ENCODE measurements at regions not wholly inside any gene's neighbourhood (a gene's known extent, or its start where the extent isn't known, plus 50 kb on each side); places are given as distances from the start of the nearest gene placed in this dataset.
"Not testable (repeated sequence)": the region's sequence is repeated elsewhere in the genome, so short reads cannot be mapped to it uniquely, and the experiment has no call there.

DNA sequence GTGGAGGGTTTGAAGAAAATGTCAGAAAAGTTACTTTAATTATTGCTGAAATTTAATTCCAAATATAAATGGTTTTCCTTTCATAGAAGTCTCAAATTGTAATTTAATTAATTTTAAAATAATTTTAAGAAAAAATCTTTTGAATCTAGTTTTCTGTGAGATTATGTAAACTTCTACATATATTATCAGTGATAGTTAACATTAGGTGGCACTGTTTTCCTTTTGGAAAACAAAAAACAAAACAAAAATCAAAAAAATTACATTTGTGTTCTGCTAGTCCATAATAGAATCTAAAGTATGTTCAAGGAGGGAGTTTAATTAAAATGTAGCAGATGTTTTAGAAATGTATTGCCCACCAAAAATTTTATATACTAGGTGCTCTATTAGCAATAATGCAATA is 1456.7 kb downstream of the REEP3 start:
- DNase-seq (ENCODE audit: low read depth, low spot score) = no peak

- no peak for DNase-seq (ENCODE audit: low read depth, low spot score)
Measured at GRCh38 chr10:64996886-64997285, 1475.7 kb downstream of the REEP3 start.

GRCh38 chr10:65010845-65011244 is 1489.6 kb downstream of the REEP3 start:
- no peak for DNase-seq (ENCODE audit: low read depth, low spot score)

DNA sequence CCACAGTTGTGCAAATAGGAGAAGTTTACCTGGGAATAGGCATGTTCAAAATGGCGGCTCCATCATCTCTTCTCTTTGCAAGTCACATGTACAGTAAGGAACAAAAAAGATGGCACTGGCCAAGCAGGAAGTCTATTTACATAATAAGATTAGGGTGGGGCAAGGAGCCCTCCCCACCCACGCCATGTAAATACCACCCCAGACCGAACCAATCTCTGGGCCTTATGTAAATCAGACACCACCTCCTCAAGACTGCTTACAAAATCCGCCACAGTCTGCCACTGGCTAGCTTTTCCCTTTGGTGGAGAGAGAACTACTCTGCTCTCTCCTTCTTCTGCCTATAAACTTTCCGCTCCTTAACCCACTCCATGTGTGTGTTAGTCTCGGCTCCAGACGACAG is 1496.3 kb downstream of the REEP3 start:
- no peak for DNase-seq (ENCODE audit: low read depth, low spot score)

- DNase-seq (ENCODE audit: low read depth, low spot score) = no peak
Measured at GRCh38 chr10:65024886-65025285, 1503.7 kb downstream of the REEP3 start.

- no peak for DNase-seq (ENCODE audit: low read depth, low spot score)
Measured at GRCh38 chr10:65030263-65030662, 1509.1 kb downstream of the REEP3 start.

DNA sequence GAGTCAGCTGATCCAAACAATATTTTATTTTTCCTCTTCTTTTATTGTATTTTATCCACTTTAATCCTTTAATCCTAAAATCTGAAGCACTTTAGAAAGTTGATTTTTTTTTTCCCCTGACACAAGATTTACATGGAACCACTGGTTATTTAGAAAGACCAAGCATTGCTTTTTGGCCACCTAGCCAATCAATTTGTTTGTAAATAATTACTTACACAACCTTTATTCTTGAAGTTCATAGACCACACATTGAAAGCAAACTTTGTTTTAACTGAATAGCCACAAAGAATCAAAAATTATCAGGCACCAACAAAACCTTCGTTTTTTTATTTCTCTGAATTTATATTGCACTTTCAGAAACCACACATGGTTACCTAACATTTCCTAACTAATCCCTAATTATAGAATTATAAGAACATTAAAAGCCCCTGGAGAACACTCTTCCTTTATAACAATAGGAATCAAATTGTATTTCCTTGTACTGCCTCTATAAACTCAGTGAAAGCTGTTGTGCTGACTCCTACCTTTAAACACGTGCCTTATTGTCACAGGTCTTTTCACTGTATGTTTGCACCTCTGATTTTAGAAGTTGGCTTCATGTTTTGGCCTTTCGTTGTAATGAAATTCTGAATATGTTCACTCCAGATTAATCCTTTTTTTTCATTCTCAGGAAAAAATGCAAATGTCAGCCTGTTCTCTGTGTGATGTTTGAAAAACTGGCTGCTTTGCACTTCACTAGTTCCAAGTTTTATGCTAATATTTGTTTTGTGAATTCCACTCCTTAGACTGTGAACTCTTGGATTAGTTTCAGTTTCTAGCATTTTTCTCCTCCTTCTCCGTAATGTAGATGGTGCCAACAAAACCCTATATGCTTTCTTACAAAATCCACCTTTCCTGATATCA is 1511.9 kb downstream of the REEP3 start:
- DNase-seq (ENCODE audit: low read depth, low spot score) = no peak

- DNase-seq (ENCODE audit: low read depth, low spot score) = no peak
Measured at GRCh38 chr10:65033957-65034356, 1512.8 kb downstream of the REEP3 start.

DNA sequence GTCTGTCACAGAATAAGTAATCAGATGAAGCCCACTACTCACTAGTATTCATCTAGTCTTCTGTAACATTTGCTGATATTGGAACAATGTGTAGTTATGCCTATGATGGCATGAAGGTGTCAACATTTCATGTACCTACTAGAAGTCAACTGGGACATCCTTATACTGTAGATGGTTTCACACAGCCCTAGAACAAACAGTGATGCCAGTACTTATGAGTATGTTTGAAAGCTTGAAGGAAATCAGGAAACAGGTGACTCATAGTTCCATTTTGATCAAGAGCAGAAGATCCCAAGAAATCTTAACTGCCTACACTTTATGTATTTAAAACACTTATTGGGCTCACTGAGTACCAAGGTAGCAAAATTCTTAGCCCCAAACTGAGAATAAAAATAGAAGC is 1519.6 kb downstream of the REEP3 start:
- DNase-seq (ENCODE audit: low read depth, low spot score) = no peak

GRCh38 chr10:65041307-65041706 is 1520.1 kb downstream of the REEP3 start:
- DNase-seq (ENCODE audit: low read depth, low spot score) = no peak

- DNase-seq (ENCODE audit: low read depth, low spot score) = no peak
Measured at GRCh38 chr10:65042496-65042895, 1521.3 kb downstream of the REEP3 start.

GRCh38 chr10:65046831-65047230 is 1525.6 kb downstream of the REEP3 start:
- DNase-seq (ENCODE audit: low read depth, low spot score) = no peak

DNA sequence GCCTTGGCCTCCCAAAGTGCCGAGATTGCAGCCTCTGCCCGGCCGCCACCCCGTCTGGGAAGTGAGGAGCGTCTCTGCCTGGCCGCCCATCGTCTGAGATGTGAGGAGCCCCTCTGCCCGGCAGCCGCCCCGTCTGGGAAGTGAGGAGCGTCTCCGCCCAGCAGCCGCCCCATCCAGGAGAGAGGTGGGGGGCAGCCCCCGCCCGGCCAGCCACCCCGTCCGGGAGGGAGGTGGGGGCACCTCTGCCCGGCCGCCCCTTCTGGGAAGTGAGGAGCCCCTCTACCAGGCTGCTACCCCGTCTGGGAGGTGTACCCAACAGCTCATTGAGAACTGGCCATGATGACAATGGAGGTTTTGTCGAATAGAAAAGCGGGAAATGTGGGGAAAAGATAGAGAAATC is 1530.9 kb downstream of the REEP3 start:
- DNase-seq (ENCODE audit: low read depth, low spot score) = not testable (repeated sequence)

DNA sequence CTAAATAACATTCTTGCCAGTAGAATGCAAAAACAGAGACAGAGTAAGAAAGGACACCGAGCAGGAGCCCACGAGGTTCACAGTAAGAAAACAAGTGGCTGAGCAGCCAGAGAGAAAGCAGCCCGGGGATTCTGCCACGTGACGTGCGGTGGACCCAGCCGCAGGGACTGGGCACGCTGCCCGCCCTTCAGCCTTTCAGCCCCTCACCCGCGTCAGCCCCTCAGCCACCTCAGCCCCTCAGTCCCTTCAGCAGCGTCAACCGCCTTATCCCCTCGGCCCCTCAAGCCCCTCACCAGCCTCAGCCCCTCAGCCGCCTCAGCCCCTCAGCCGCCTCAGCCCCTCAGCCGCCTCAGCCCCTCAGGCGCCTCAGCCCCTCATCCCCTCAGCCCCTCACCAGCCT is 1532.2 kb downstream of the REEP3 start:
- not testable (repeated sequence) for DNase-seq (ENCODE audit: low read depth, low spot score)

DNA sequence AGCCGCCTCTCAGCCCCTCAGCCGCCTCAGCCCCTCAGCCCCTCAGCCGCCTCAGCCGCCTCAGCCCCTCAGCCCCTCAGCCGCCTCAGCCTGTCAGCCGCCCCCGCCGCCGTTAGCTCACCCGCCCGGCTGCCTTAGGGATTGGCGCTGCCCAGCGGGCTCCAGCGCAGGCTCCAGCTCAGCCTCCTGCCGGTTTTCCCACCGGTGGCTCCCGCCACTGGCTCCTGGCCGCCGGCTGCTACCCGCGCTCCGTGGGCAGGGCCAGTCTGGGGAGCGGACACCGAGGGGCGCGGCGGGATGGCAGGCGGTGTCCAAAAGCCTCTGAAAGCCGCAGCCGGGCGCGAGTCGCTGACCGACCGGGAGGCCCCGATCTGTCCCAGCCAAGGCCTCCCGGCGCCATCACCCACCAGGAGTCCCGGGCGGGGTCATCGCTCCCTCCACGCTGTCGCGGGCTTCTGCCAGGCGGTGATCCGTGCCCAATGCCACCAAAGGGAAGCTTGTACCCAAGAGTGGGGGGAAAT is 1532.7 kb downstream of the REEP3 start:
- DNase-seq (ENCODE audit: low read depth, low spot score) = not testable (repeated sequence)

- not testable (repeated sequence) for DNase-seq (ENCODE audit: low read depth, low spot score)
Measured at GRCh38 chr10:65054701-65055100, 1533.5 kb downstream of the REEP3 start.

DNA sequence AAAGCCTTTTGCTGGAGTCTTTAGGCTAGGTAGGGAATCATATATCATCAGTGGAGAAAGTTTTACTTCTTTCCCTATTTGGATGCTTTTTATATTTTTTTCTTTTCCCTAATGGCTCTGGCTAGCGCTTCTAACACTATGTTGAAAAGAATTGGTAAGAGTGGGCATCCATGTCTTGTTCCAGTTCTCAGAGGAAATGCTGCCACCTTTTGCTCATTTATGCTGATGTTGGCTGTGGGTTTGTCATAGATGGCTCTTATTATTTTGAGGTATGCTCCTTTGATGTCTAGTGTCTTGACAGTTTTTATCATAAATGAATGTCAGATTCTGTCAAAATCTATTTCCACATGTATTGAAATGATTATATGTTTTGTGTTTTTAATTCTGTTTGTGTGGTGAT is 1544.1 kb downstream of the REEP3 start:
- DNase-seq (ENCODE audit: low read depth, low spot score) = no peak

DNA sequence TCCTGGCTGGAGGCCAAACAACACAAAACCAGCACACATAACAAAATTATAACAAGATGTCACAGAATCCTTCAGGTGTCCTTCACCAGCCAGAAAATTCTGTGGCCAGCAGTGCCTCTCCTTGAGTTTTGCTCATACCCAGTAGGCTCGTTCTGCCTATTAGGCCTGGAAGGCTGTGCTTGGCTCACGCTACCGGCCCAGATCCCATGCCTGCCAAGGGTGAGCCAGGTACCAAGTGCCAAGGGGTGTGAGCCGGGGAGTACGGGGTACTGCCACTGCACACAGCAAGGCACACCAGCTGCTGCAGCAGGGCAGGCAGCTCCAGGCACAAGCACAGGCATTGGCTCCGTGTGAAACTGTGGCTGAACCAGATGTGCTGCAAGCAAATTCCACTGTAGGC is 1562.0 kb downstream of the REEP3 start:
- DNase-seq (ENCODE audit: low read depth, low spot score) = no peak

DNA sequence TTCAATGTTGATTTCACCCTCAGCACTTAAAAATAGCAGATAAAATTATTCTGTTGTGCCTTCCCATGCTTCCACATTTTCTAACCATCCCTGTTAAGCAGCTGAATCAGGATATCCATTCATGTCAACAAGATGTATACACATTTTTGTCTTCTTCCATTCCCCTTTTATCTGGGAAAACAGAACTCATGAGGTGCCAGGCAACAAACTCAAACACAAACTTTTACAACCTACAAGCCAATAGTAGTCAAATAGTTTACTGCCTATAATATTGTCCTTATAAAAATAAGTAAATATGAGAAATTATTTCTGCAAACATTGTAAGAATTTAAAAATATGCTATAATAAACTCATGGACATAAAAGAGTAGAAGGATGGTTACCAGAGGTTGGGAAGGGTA is 1569.8 kb downstream of the REEP3 start:
- DNase-seq (ENCODE audit: low read depth, low spot score) = no peak

DNA sequence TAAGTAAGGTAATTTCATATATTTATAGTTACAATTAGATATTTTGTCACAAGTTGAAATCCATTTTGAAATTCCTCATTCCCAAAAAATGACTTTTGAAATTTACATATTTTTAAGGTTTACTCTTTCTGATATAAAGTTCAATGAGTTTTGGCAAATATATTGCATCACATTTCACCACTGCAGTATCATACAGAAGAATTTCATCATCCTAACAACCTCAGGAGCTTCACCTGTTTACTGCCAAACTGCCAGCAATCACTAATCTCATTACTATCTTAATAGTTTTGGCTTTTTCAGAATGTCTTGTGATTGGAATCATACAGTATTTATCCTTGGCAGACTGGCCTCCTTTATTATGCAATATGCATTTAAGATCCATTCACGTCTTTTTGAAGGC is 1578.9 kb downstream of the REEP3 start:
- DNase-seq (ENCODE audit: low read depth, low spot score) = no peak

DNA sequence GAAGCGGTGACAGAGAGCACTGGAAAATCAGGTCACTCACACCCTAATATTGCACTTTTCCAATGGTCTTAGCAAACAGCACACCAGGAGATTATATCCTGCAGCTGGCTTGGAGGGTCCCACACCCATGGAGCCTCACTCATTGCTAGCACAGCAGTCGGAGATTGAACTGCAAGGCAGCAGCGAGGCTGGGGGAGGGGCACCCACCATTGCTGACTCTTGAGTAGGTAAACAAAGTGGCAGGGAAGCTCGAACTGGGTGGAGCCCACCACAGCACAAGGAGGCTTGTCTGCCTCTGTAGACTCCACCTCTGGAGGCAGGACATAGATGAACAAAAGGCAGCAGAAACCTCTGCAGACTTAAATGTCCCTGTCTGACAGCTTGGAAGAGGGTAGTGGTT is 1579.7 kb downstream of the REEP3 start:
- DNase-seq (ENCODE audit: low read depth, low spot score) = not testable (repeated sequence)

DNA sequence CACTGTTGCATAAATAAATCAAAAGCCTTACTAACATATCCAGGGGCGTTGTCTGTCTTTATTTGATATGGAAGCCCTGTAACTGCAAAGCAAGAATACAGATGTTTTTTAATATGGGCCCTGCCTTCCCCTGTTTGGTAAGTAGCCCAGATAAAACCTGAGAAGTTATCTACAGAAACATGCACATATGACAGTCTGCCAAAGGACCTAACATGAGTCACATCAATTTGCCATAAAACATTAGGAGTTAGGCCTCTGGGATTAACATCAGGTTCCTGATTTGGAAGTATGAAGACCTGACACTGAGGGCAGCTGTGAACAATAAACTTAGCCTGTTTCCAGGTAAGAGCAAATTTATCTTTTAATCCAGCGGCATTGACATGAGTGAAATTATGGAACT is 1588.8 kb downstream of the REEP3 start:
- no peak for DNase-seq (ENCODE audit: low read depth, low spot score)

DNA sequence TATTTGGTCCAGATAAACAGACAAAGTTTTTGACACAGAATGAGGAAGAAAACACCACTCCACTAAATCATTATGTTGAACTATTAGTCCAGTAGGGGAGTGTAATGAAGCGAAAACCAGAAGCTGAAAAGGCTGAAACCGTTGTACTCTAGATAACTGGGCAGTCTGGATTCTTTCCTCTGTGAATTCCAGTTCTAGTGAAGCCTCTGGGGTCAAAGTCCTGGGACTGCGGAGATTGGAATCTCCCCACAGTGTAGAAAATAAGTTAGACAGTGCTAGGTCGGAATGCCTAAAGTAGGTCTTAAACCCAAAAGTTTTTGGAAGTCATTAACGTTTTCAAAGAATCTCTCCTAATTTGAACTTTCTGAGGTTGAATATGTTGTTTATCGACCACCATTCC is 1589.9 kb downstream of the REEP3 start:
- not testable (repeated sequence) for DNase-seq (ENCODE audit: low read depth, low spot score)
